Stimulated activated memory B cell treated with anti-CD40 and anti-IgM and Interleukin-4, amounts not matched to agents 10 μg/mL and 1 μg/mL and 100 μg/mL, for 72 hours (primary cell): ENCODE measurements at regions not wholly inside any gene's neighbourhood (a gene's known extent, or its start where the extent isn't known, plus 50 kb on each side); places are given as distances from the start of the nearest gene placed in this dataset.
"Not testable (repeated sequence)": the region's sequence is repeated elsewhere in the genome, so short reads cannot be mapped to it uniquely, and the experiment has no call there.

Source experiments
- ATAC-seq: fragments of 150-1000 bp; cut with Tn5 transposase; 2 replicates; pipeline ENCODE4 v1.10.0; 2021
- H3K27ac Mint-ChIP-seq: one replicate; pipeline ENCODE4 v1.8.0; 2022; ENCODE audit warnings: mild to moderate bottlenecking, mixed read lengths
- H3K27me3 Mint-ChIP-seq: one replicate; pipeline ENCODE4 v1.8.0; 2022; ENCODE audit warnings: mixed read lengths
- H3K36me3 Mint-ChIP-seq: one replicate; pipeline ENCODE4 v1.8.0; 2022; ENCODE audit warnings: mixed read lengths
- H3K4me1 Mint-ChIP-seq: one replicate; pipeline ENCODE4 v1.8.0; 2022; ENCODE audit warnings: mixed read lengths
- H3K4me3 Mint-ChIP-seq: one replicate; pipeline ENCODE4 v1.8.0; 2022; ENCODE audit warnings: mild to moderate bottlenecking, moderate library complexity, mixed read lengths
- H3K9me3 Mint-ChIP-seq: one replicate; pipeline ENCODE4 v1.8.0; 2022; ENCODE audit warnings: mixed read lengths

- H3K27ac Mint-ChIP-seq, result no peak overlapping the region
- no peaks in the 10 kb centered on the region for H3K36me3 Mint-ChIP-seq
- no peak overlapping the region for H3K4me3 Mint-ChIP-seq
- H3K9me3 Mint-ChIP-seq, result no peaks in the 10 kb centered on the region
- H3K27me3 Mint-ChIP-seq, result peaks cover 55% of the 10 kb centered on the region
- peaks cover 8% of the 10 kb centered on the region for H3K4me1 Mint-ChIP-seq
- no peak for ATAC-seq
Observed at GRCh38 chr13:111064661-111065060, 50.4 kb upstream of the ARHGEF7 start.

- peaks cover 69% of the 10 kb centered on the region for H3K27me3 Mint-ChIP-seq
- ATAC-seq, result no peak
- no peaks in the 10 kb centered on the region for H3K9me3 Mint-ChIP-seq
- no peaks in the 10 kb centered on the region for H3K36me3 Mint-ChIP-seq
- H3K4me1 Mint-ChIP-seq, result peaks cover 13% of the 10 kb centered on the region
- no peak overlapping the region for H3K4me3 Mint-ChIP-seq
- H3K27ac Mint-ChIP-seq, result no peak overlapping the region
Observed at GRCh38 chr13:111062966-111063365, 52.1 kb upstream of the ARHGEF7 start.

- Mint-ChIP-seq H3K9me3 (no peaks in the 10 kb centered on the region), H3K4me3 (no peak overlapping the region), H3K27me3 (peaks cover 76% of the 10 kb centered on the region), H3K27ac (no peak overlapping the region), H3K36me3 (no peaks in the 10 kb centered on the region), H3K4me1 (peaks cover 13% of the 10 kb centered on the region)
- no peak for ATAC-seq
Observed at GRCh38 chr13:111062305-111062704, 52.8 kb upstream of the ARHGEF7 start.

- no peaks in the 10 kb centered on the region for H3K9me3 Mint-ChIP-seq
- H3K27ac Mint-ChIP-seq, result no peak overlapping the region
- H3K4me1 Mint-ChIP-seq, result peaks cover 9% of the 10 kb centered on the region
- ATAC-seq, result no peak
- peaks cover 77% of the 10 kb centered on the region for H3K27me3 Mint-ChIP-seq
- no peaks in the 10 kb centered on the region for H3K36me3 Mint-ChIP-seq
- H3K4me3 Mint-ChIP-seq, result no peak overlapping the region
Observed at GRCh38 chr13:111061358-111062045, 53.6 kb upstream of the ARHGEF7 start.

GRCh38 chr13:111060237-111060919 is 54.7 kb upstream of the ARHGEF7 start:
- Mint-ChIP-seq H3K4me1 (peaks cover 6% of the 10 kb centered on the region), H3K27me3 (peaks cover 73% of the 10 kb centered on the region), H3K36me3 (no peaks in the 10 kb centered on the region), H3K4me3 (no peak overlapping the region), H3K9me3 (no peaks in the 10 kb centered on the region), H3K27ac (no peak overlapping the region)
- ATAC-seq, result no peak

GRCh38 chr13:111058796-111059506 is 56.2 kb upstream of the ARHGEF7 start:
- Mint-ChIP-seq H3K9me3 (no peaks in the 10 kb centered on the region), H3K36me3 (no peaks in the 10 kb centered on the region), H3K27ac (no peak overlapping the region), H3K4me1 (peaks cover 6% of the 10 kb centered on the region), H3K4me3 (no peak overlapping the region), H3K27me3 (peaks cover 58% of the 10 kb centered on the region)
- peak; percentile 84 for ATAC-seq

GRCh38 chr13:111058339-111058738 is 56.8 kb upstream of the ARHGEF7 start:
- not testable (repeated sequence) for H3K27ac Mint-ChIP-seq, H3K36me3 Mint-ChIP-seq, H3K4me1 Mint-ChIP-seq, H3K9me3 Mint-ChIP-seq, H3K4me3 Mint-ChIP-seq, ATAC-seq
- peaks cover 57% of the 10 kb centered on the region for H3K27me3 Mint-ChIP-seq

GRCh38 chr13:111051726-111052232 is 63.3 kb upstream of the ARHGEF7 start:
- not testable (repeated sequence) for ATAC-seq, H3K9me3 Mint-ChIP-seq, H3K27ac Mint-ChIP-seq, H3K4me3 Mint-ChIP-seq, H3K27me3 Mint-ChIP-seq, H3K36me3 Mint-ChIP-seq
- peaks cover 18% of the 10 kb centered on the region for H3K4me1 Mint-ChIP-seq

GRCh38 chr13:111051041-111051725 is 63.9 kb upstream of the ARHGEF7 start:
- no peak for ATAC-seq
- Mint-ChIP-seq H3K4me3 (no peak overlapping the region), H3K9me3 (no peaks in the 10 kb centered on the region), H3K27me3 (peaks cover 3% of the 10 kb centered on the region), H3K27ac (no peak overlapping the region), H3K4me1 (peaks cover 23% of the 10 kb centered on the region), H3K36me3 (no peaks in the 10 kb centered on the region)

GRCh38 chr13:111050539-111050879 is 64.6 kb upstream of the ARHGEF7 start:
- no peak overlapping the region for H3K27ac Mint-ChIP-seq
- no peak for ATAC-seq
- no peaks in the 10 kb centered on the region for H3K36me3 Mint-ChIP-seq
- H3K27me3 Mint-ChIP-seq, result no peaks in the 10 kb centered on the region
- peaks cover 23% of the 10 kb centered on the region for H3K4me1 Mint-ChIP-seq
- no peaks in the 10 kb centered on the region for H3K9me3 Mint-ChIP-seq
- no peak overlapping the region for H3K4me3 Mint-ChIP-seq

- Mint-ChIP-seq H3K27me3 (no peaks in the 10 kb centered on the region), H3K4me1 (peaks cover 23% of the 10 kb centered on the region), H3K36me3 (no peaks in the 10 kb centered on the region), H3K9me3 (no peaks in the 10 kb centered on the region), H3K4me3 (no peak overlapping the region), H3K27ac (no peak overlapping the region)
- ATAC-seq, result no peak
Observed at GRCh38 chr13:111049791-111050538, 65.1 kb upstream of the ARHGEF7 start.

- no peaks in the 10 kb centered on the region for H3K27me3 Mint-ChIP-seq
- H3K9me3 Mint-ChIP-seq, result no peaks in the 10 kb centered on the region
- H3K36me3 Mint-ChIP-seq, result no peaks in the 10 kb centered on the region
- ATAC-seq, result no peak
- no peak overlapping the region for H3K27ac Mint-ChIP-seq
- H3K4me1 Mint-ChIP-seq, result peaks cover 35% of the 10 kb centered on the region
- no peak overlapping the region for H3K4me3 Mint-ChIP-seq
Observed at GRCh38 chr13:111048387-111048786, 66.7 kb upstream of the ARHGEF7 start.

GRCh38 chr13:111047326-111047725 is 67.8 kb upstream of the ARHGEF7 start:
- Mint-ChIP-seq H3K27me3 (peaks cover 3% of the 10 kb centered on the region), H3K4me3 (peak overlapping the region; percentile 7), H3K36me3 (no peaks in the 10 kb centered on the region), H3K9me3 (no peaks in the 10 kb centered on the region), H3K27ac (peak overlapping the region; percentile 58), H3K4me1 (peaks cover 37% of the 10 kb centered on the region)
- ATAC-seq, result peak; percentile 43

- no peak overlapping the region for H3K4me3 Mint-ChIP-seq
- H3K27me3 Mint-ChIP-seq, result peaks cover 10% of the 10 kb centered on the region
- H3K4me1 Mint-ChIP-seq, result peaks cover 37% of the 10 kb centered on the region
- H3K9me3 Mint-ChIP-seq, result no peaks in the 10 kb centered on the region
- H3K27ac Mint-ChIP-seq, result peak overlapping the region; percentile 58
- H3K36me3 Mint-ChIP-seq, result no peaks in the 10 kb centered on the region
- ATAC-seq, result peak; percentile 69
Observed at GRCh38 chr13:111046590-111047141, 68.4 kb upstream of the ARHGEF7 start.
